NB4 (cell line): ENCODE measurements at regions not wholly inside any gene's neighbourhood (a gene's known extent, or its start where the extent isn't known, plus 50 kb on each side); places are given as distances from the start of the nearest gene placed in this dataset.

Experiments used
- DNase-seq: peaks from one replicate; pipeline ENCODE4 v3.0.0; 2010; ENCODE audit warnings: low read depth
- H3K4me3 ChIP-seq: one replicate; pipeline ENCODE4 v1.5.1; 2011; ENCODE audit warnings: mild to moderate bottlenecking, low read depth, low read length, moderate library complexity
- CTCF ChIP-seq: IDR thresholded peaks from one replicate; pipeline ENCODE4 v1.5.1; 2012; ENCODE audit warnings: low read depth, low read length
- MAX ChIP-seq: IDR thresholded peaks from 2 replicates; pipeline ENCODE4 v1.6.1; 2011; ENCODE audit warnings: low read depth, low read length
- MYC ChIP-seq: IDR thresholded peaks from 2 replicates; pipeline ENCODE4 v1.6.1; 2011; ENCODE audit warnings: low read depth, low read length
- POLR2A ChIP-seq: IDR thresholded peaks from 2 replicates; pipeline ENCODE4 v1.6.1; 2011; ENCODE audit warnings: mild to moderate bottlenecking; ENCODE audit not compliant: insufficient read length; ENCODE audit errors: extremely low read depth

- DNase-seq, result no peak
- TF ChIP-seq MYC (no peak), CTCF (no peak), MAX (no peak), POLR2A (no peak)
- no peak overlapping the region for H3K4me3 ChIP-seq
These were observed 228.9 kb upstream of the IRX4 start for GRCh38 chr5:2111569-2112105.

- no peak for TF ChIP-seq CTCF
- DNase-seq, result no peak
- H3K4me3 ChIP-seq, result no peak overlapping the region
These were observed 228.3 kb upstream of the IRX4 start for GRCh38 chr5:2110934-2111462.

GRCh38 chr5:2110137-2110933, 227.6 kb upstream of the IRX4 start:
- no peak overlapping the region for H3K4me3 ChIP-seq
- TF ChIP-seq CTCF, result no peak
- no peak for TF ChIP-seq MYC
- no peak for TF ChIP-seq POLR2A
- no peak for TF ChIP-seq MAX
- no peak for DNase-seq

- DNase-seq, result no peak
- no peak for TF ChIP-seq MAX
- no peak for TF ChIP-seq POLR2A
- TF ChIP-seq MYC, result no peak
- TF ChIP-seq CTCF, result no peak
- no peak overlapping the region for H3K4me3 ChIP-seq
These were observed 226.8 kb upstream of the IRX4 start for GRCh38 chr5:2109566-2109965.

GRCh38 chr5:2106721-2107120, 224.0 kb upstream of the IRX4 start:
- H3K4me3 ChIP-seq, result no peak overlapping the region
- TF ChIP-seq MYC (no peak), MAX (no peak)
- no peak for DNase-seq

- DNase-seq, result no peak
- no peak overlapping the region for H3K4me3 ChIP-seq
- no peak for TF ChIP-seq MYC
- TF ChIP-seq POLR2A, result no peak
- no peak for TF ChIP-seq MAX
- no peak for TF ChIP-seq CTCF
These were observed 222.4 kb upstream of the IRX4 start for GRCh38 chr5:2105141-2105540.
